ENCODE measurements at regions not wholly inside any gene's neighbourhood (a gene's known extent, or its start where the extent isn't known, plus 50 kb on each side); places are given as distances from the start of the nearest gene placed in this dataset.

DNA sequence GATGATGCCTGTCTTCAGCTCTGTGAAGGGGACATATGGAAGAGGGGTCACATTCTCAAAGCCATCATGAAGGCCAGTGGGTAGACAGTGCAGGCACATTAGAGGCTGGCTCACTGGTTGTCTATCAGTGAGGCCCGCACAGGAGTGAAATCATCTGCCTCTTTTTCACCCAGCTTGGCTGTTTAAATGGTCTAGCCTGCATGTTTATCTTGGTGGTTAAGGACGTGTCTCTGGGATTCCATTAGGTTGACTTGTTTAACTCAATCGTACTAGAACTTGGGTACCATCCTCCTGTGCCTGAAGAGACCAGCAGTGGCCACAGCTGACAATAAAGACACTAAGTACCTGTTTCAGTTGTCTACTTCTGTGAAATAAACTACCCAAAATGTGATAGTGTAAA is 219.3 kb downstream of the PLPP3 start:
- Histone ChIP-seq H3K36me3 (ENCODE audit: control insufficient read depth in 1 of 2, insufficient read depth in 2 of 2, low read depth in 1 of 2, low read length in 2 of 2) (no peaks in the 10 kb centered on the region), H2BK120ac (ENCODE audit: low read depth, low read length) (no peak overlapping the region), H3K4me2 (ENCODE audit: low read length, poor library complexity, severe bottlenecking) (no peak overlapping the region), H3K27ac (ENCODE audit: low read length, poor library complexity, severe bottlenecking) (no peak overlapping the region), H4K8ac (ENCODE audit: low read length) (no peak overlapping the region), H3K4me1 (ENCODE audit: control insufficient read depth, insufficient read depth, low read depth, low read length) (no peaks in the 10 kb centered on the region), H3K9me3 (ENCODE audit: control insufficient read depth, low read length) (no peaks in the 10 kb centered on the region), H2AK5ac (ENCODE audit: low read length, severe bottlenecking) (no peak overlapping the region), H3K4ac (ENCODE audit: low read depth in 1 of 2, low read length in 2 of 2) (no peak overlapping the region), H2BK5ac (ENCODE audit: low read depth, low read length, poor library complexity, severe bottlenecking) (no peak overlapping the region), H3K23ac (ENCODE audit: low read length in 2 of 2) (no peak overlapping the region), H3K14ac (ENCODE audit: low read length in 2 of 2) (no peak overlapping the region), H2BK12ac (ENCODE audit: low read length in 2 of 2) (no peak overlapping the region), H2AFZ (ENCODE audit: low read depth, low read length) (no peak overlapping the region), H2BK15ac (ENCODE audit: low read depth, poor library complexity, severe bottlenecking) (no peak overlapping the region), H3K9ac (ENCODE audit: low read length) (no peak overlapping the region), H3K79me1 (replicated peaks; ENCODE audit: low read length, poor library complexity, severe bottlenecking) (no peaks in the 10 kb centered on the region), H3K18ac (ENCODE audit: low read depth in 1 of 2, low read length in 2 of 2) (no peak overlapping the region), H3K27me3 (ENCODE audit: control insufficient read depth in 1 of 2, insufficient read depth in 1 of 2, low read length in 2 of 2) (no peaks in the 10 kb centered on the region), H3K4me3 (ENCODE audit: insufficient read depth in 1 of 2, low read depth in 1 of 2, low read length in 2 of 2) (no peak overlapping the region), H4K91ac (ENCODE audit: low read length) (no peak overlapping the region)
- WGBS = 36% methylated on average over 3 of the region's 3 CpGs
- peak; percentile 85 for DNase-seq

DNA sequence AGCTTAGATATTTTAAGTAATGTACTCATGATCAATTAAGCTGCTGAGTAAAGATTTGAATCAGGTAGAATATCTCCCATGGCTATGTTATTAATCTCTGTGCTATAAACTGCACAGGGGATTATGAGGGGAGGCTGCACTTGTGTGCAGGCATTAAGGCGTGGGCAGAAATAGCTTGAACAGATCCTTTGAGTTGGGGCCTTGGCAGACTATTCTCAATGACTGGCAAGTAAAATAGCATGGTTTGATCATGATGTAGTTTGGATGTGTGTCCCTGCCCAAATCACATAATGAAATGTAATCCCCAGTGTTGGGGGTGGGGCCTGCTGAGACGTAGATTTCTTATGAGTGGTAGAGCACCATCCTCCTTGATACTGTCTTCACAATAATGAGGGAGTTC is 220.3 kb downstream of the PLPP3 start:
- no peak overlapping the region for H2BK120ac ChIP-seq (ENCODE audit: low read depth, low read length)
- H3K36me3 ChIP-seq (ENCODE audit: control insufficient read depth in 1 of 2, insufficient read depth in 2 of 2, low read depth in 1 of 2, low read length in 2 of 2) = no peaks in the 10 kb centered on the region
- no peak overlapping the region for H2BK5ac ChIP-seq (ENCODE audit: low read depth, low read length, poor library complexity, severe bottlenecking)
- H3K79me1 ChIP-seq (replicated peaks; ENCODE audit: low read length, poor library complexity, severe bottlenecking) = no peaks in the 10 kb centered on the region
- no peak overlapping the region for H3K9ac ChIP-seq (ENCODE audit: low read length)
- H2BK15ac ChIP-seq (ENCODE audit: low read depth, poor library complexity, severe bottlenecking) = no peak overlapping the region
- H3K4ac ChIP-seq (ENCODE audit: low read depth in 1 of 2, low read length in 2 of 2) = no peak overlapping the region
- H3K18ac ChIP-seq (ENCODE audit: low read depth in 1 of 2, low read length in 2 of 2) = no peak overlapping the region
- 100% methylated on average over 2 of the region's 2 CpGs for WGBS
- H3K4me2 ChIP-seq (ENCODE audit: low read length, poor library complexity, severe bottlenecking) = no peak overlapping the region
- H3K27ac ChIP-seq (ENCODE audit: low read length, poor library complexity, severe bottlenecking) = no peak overlapping the region
- H3K14ac ChIP-seq (ENCODE audit: low read length in 2 of 2) = no peak overlapping the region
- no peaks in the 10 kb centered on the region for H3K4me1 ChIP-seq (ENCODE audit: control insufficient read depth, insufficient read depth, low read depth, low read length)
- no peaks in the 10 kb centered on the region for H3K9me3 ChIP-seq (ENCODE audit: control insufficient read depth, low read length)
- H3K27me3 ChIP-seq (ENCODE audit: control insufficient read depth in 1 of 2, insufficient read depth in 1 of 2, low read length in 2 of 2) = no peaks in the 10 kb centered on the region
- no peak overlapping the region for H4K91ac ChIP-seq (ENCODE audit: low read length)
- no peak overlapping the region for H4K8ac ChIP-seq (ENCODE audit: low read length)
- H3K4me3 ChIP-seq (ENCODE audit: insufficient read depth in 1 of 2, low read depth in 1 of 2, low read length in 2 of 2) = no peak overlapping the region
- H3K23ac ChIP-seq (ENCODE audit: low read length in 2 of 2) = no peak overlapping the region
- DNase-seq = no peak
- no peak overlapping the region for H2AFZ ChIP-seq (ENCODE audit: low read depth, low read length)
- H2BK12ac ChIP-seq (ENCODE audit: low read length in 2 of 2) = no peak overlapping the region
- no peak overlapping the region for H2AK5ac ChIP-seq (ENCODE audit: low read length, severe bottlenecking)

DNA sequence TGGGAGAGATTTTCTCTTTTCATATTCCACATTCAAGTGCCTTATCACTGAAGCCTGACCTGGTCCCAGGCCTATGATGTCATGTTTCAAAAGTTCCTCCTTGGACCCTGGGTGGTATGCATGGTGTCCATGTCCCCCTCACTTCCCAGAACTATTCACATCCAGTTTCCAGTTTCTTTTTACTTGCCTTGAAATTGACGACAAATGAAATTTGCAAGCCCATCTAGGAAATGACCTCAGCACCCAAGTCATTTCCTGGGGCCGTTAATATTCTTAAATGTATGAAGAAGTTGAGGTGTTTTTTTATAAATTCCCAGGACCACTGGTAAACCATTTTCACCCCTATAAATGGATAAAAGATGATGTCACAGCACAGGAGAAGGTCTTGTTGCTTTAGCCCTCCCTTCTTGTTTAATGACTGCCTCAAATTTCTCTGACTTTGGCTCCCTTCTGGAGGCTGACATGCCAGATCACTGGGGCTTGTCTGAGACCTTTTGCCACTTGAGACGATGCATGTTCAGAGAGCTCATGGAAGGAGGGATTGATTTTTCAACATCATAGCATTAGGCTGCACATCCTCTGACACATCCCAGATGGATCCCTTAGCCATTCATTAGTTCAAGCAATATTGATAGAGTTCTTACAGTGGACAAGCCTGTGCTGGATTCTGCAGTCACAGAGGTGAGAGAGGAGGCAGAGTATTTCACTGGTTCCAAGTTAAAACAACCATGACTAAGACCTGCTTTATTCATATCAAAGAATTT is 221.3 kb downstream of the PLPP3 start:
- Histone ChIP-seq H3K9me3 (ENCODE audit: control insufficient read depth, low read length) (no peaks in the 10 kb centered on the region), H4K8ac (ENCODE audit: low read length) (peak overlapping the region; percentile 53), H2AFZ (ENCODE audit: low read depth, low read length) (no peak overlapping the region), H3K14ac (ENCODE audit: low read length in 2 of 2) (no peak overlapping the region), H3K4me1 (ENCODE audit: control insufficient read depth, insufficient read depth, low read depth, low read length) (no peaks in the 10 kb centered on the region), H4K91ac (ENCODE audit: low read length) (no peak overlapping the region), H2BK5ac (ENCODE audit: low read depth, low read length, poor library complexity, severe bottlenecking) (no peak overlapping the region), H3K27ac (ENCODE audit: low read length, poor library complexity, severe bottlenecking) (no peak overlapping the region), H2BK120ac (ENCODE audit: low read depth, low read length) (no peak overlapping the region), H3K18ac (ENCODE audit: low read depth in 1 of 2, low read length in 2 of 2) (no peak overlapping the region), H3K23ac (ENCODE audit: low read length in 2 of 2) (no peak overlapping the region), H3K4me2 (ENCODE audit: low read length, poor library complexity, severe bottlenecking) (no peak overlapping the region), H3K79me1 (replicated peaks; ENCODE audit: low read length, poor library complexity, severe bottlenecking) (no peaks in the 10 kb centered on the region), H2BK15ac (ENCODE audit: low read depth, poor library complexity, severe bottlenecking) (no peak overlapping the region), H2BK12ac (ENCODE audit: low read length in 2 of 2) (no peak overlapping the region), H2AK5ac (ENCODE audit: low read length, severe bottlenecking) (no peak overlapping the region), H3K4ac (ENCODE audit: low read depth in 1 of 2, low read length in 2 of 2) (no peak overlapping the region), H3K4me3 (ENCODE audit: insufficient read depth in 1 of 2, low read depth in 1 of 2, low read length in 2 of 2) (no peak overlapping the region), H3K36me3 (ENCODE audit: control insufficient read depth in 1 of 2, insufficient read depth in 2 of 2, low read depth in 1 of 2, low read length in 2 of 2) (no peaks in the 10 kb centered on the region), H3K9ac (ENCODE audit: low read length) (no peak overlapping the region), H3K27me3 (ENCODE audit: control insufficient read depth in 1 of 2, insufficient read depth in 1 of 2, low read length in 2 of 2) (no peaks in the 10 kb centered on the region)
- DNase-seq = no peak
- WGBS = 0% methylated on average over 1 of the region's 3 CpGs

DNA sequence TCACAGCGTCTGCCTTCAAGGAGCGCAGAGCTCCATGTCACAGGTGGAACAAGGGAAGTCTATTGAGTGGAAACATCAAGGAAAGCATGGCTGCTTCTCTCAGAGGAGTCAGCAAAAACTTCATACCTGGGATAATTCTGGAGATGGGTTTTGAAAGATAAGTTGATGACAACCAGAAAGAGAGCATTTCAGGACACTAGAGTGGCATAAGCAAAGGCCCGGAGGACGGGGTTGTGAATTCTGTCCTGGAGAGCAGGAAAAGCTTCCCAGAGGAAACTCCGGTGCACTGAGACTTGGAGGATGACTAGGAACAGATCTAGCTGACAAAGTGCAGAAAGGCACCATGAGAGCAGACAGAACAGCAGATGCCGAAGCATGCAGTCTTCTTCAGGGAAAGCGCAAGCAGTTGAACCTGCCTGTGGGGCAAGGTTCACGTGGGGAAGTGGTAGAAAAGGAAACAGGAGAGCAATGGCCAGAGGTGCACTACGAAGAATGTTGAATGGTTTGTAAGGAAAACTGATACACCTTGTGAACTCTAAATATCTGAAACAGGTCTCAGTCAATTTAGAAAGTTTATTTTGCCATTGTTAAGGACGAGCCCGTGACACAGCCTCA is 222.9 kb downstream of the PLPP3 start:
- WGBS = 82% methylated on average over 8 of the region's 11 CpGs
- Histone ChIP-seq H2BK120ac (ENCODE audit: low read depth, low read length) (no peak overlapping the region), H2BK15ac (ENCODE audit: low read depth, poor library complexity, severe bottlenecking) (no peak overlapping the region), H3K23ac (ENCODE audit: low read length in 2 of 2) (peak overlapping the region in 1 of 2 experiments; percentile 26), H3K36me3 (ENCODE audit: control insufficient read depth in 1 of 2, insufficient read depth in 2 of 2, low read depth in 1 of 2, low read length in 2 of 2) (no peaks in the 10 kb centered on the region), H2AFZ (ENCODE audit: low read depth, low read length) (no peak overlapping the region), H3K27me3 (ENCODE audit: control insufficient read depth in 1 of 2, insufficient read depth in 1 of 2, low read length in 2 of 2) (no peaks in the 10 kb centered on the region), H3K9me3 (ENCODE audit: control insufficient read depth, low read length) (no peaks in the 10 kb centered on the region), H3K4me2 (ENCODE audit: low read length, poor library complexity, severe bottlenecking) (no peak overlapping the region), H3K18ac (ENCODE audit: low read depth in 1 of 2, low read length in 2 of 2) (peak overlapping the region in 1 of 2 experiments; percentile 44), H3K4me3 (ENCODE audit: insufficient read depth in 1 of 2, low read depth in 1 of 2, low read length in 2 of 2) (no peak overlapping the region), H2BK5ac (ENCODE audit: low read depth, low read length, poor library complexity, severe bottlenecking) (no peak overlapping the region), H3K9ac (ENCODE audit: low read length) (no peak overlapping the region), H4K8ac (ENCODE audit: low read length) (no peak overlapping the region), H3K4me1 (ENCODE audit: control insufficient read depth, insufficient read depth, low read depth, low read length) (no peaks in the 10 kb centered on the region), H2BK12ac (ENCODE audit: low read length in 2 of 2) (no peak overlapping the region), H4K91ac (ENCODE audit: low read length) (no peak overlapping the region), H3K14ac (ENCODE audit: low read length in 2 of 2) (no peak overlapping the region), H3K4ac (ENCODE audit: low read depth in 1 of 2, low read length in 2 of 2) (no peak overlapping the region), H2AK5ac (ENCODE audit: low read length, severe bottlenecking) (no peak overlapping the region), H3K27ac (ENCODE audit: low read length, poor library complexity, severe bottlenecking) (no peak overlapping the region), H3K79me1 (replicated peaks; ENCODE audit: low read length, poor library complexity, severe bottlenecking) (no peaks in the 10 kb centered on the region)
- no peak for DNase-seq
